IMR-90 (cell line): ENCODE measurements at regions not wholly inside any gene's neighbourhood (a gene's known extent, or its start where the extent isn't known, plus 50 kb on each side); places are given as distances from the start of the nearest gene placed in this dataset.

ENCODE experiments used
- BHLHE40 ChIP-seq: fragments of 150-350 bp; IDR thresholded peaks from 2 replicates; pipeline ENCODE4 v1.6.1; 2016; ENCODE audit warnings: mild to moderate bottlenecking, low read depth, low read length
- CEBPB ChIP-seq: IDR thresholded peaks from 2 replicates; pipeline ENCODE4 v1.6.1; 2012; ENCODE audit warnings: low read depth, low read length, improper control_type of control experiment
- FOS ChIP-seq: fragments of 150-350 bp; IDR thresholded peaks from 2 replicates; pipeline ENCODE4 v1.6.1; 2016; ENCODE audit warnings: low read depth, low read length
- POLR2A ChIP-seq: IDR thresholded peaks from 2 replicates; pipeline ENCODE4 v1.6.1; 2012; ENCODE audit warnings: mild to moderate bottlenecking, low read depth, low read length
- RAD21 ChIP-seq: IDR thresholded peaks from 2 replicates; pipeline ENCODE4 v1.6.1; 2012; ENCODE audit warnings: low read length, improper control_type of control experiment
- TF ChIP-seq, protein P1 (sequence below): conservative IDR thresholded peaks from 2 replicates; pipeline ENCODE4 v1.5.1; 2012; ENCODE audit warnings: mild to moderate bottlenecking, low read depth, low read length, improper control_type of control experiment
- TF ChIP-seq, protein P2 (sequence below): fragments of 150-350 bp; IDR thresholded peaks from 2 replicates; pipeline ENCODE4 v1.6.1; 2017; ENCODE audit warnings: mild to moderate bottlenecking, antibody characterized with exemption, low read length, low read depth

DNA sequence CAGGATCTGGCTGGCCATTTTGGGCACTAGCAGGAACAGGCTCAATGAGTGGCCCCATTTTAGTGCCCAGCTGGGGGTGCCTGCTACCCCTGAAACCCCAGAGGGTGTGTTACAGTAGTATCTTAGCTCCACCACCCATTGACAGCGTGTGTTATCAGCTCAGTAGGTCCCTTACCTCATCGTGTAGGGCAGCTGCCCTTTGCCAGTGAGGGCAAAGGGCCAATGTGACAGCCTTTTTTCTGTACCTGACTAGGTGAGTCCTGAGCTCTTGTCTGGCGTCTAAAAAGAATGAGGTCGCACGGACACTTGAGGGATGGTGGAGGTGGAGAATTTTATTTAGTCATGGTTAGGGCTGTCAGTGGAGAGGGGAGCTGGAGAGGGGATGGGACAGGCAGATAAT, 462.2 kb downstream of the PIK3C3 start:
- TF ChIP-seq POLR2A = no peak
- TF ChIP-seq, protein P1, sequence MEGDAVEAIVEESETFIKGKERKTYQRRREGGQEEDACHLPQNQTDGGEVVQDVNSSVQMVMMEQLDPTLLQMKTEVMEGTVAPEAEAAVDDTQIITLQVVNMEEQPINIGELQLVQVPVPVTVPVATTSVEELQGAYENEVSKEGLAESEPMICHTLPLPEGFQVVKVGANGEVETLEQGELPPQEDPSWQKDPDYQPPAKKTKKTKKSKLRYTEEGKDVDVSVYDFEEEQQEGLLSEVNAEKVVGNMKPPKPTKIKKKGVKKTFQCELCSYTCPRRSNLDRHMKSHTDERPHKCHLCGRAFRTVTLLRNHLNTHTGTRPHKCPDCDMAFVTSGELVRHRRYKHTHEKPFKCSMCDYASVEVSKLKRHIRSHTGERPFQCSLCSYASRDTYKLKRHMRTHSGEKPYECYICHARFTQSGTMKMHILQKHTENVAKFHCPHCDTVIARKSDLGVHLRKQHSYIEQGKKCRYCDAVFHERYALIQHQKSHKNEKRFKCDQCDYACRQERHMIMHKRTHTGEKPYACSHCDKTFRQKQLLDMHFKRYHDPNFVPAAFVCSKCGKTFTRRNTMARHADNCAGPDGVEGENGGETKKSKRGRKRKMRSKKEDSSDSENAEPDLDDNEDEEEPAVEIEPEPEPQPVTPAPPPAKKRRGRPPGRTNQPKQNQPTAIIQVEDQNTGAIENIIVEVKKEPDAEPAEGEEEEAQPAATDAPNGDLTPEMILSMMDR = no peak
- no peak for TF ChIP-seq RAD21
- no peak for TF ChIP-seq BHLHE40
- TF ChIP-seq FOS = no peak
- TF ChIP-seq, protein P2, sequence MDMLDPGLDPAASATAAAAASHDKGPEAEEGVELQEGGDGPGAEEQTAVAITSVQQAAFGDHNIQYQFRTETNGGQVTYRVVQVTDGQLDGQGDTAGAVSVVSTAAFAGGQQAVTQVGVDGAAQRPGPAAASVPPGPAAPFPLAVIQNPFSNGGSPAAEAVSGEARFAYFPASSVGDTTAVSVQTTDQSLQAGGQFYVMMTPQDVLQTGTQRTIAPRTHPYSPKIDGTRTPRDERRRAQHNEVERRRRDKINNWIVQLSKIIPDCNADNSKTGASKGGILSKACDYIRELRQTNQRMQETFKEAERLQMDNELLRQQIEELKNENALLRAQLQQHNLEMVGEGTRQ = no peak
- TF ChIP-seq CEBPB = no peak
